ENCODE measurements at regions not wholly inside any gene's neighbourhood (a gene's known extent, or its start where the extent isn't known, plus 50 kb on each side); places are given as distances from the start of the nearest gene placed in this dataset.

- TF ChIP-seq POLR2A (IDR thresholded peaks at IDR 0.05; ENCODE audit: control extremely low read depth in 1 of 2, low read depth in 2 of 2, low read length in 2 of 2) (no peak), TAF7 (optimal IDR thresholded peaks at IDR 0.05; ENCODE audit: borderline replicate concordance, low read depth, low read length) (no peak), GTF2F1 (IDR thresholded peaks at IDR 0.05; ENCODE audit: borderline replicate concordance, low read depth, low read length) (no peak), SRF (IDR thresholded peaks at IDR 0.05; ENCODE audit: low read depth, low read length) (no peak), EP300 (IDR thresholded peaks at IDR 0.05; ENCODE audit: borderline replicate concordance in 1 of 2, low read depth in 2 of 2, low read length in 2 of 2) (no peak)
Measured at GRCh38 chr11:10625982-10626311, 57.5 kb upstream of the LYVE1 start.

Measured in H1 (cell line).